ENCODE measurements at regions not wholly inside any gene's neighbourhood (a gene's known extent, or its start where the extent isn't known, plus 50 kb on each side); places are given as distances from the start of the nearest gene placed in this dataset.
"Not testable (repeated sequence)": the region's sequence is repeated elsewhere in the genome, so short reads cannot be mapped to it uniquely, and the experiment has no call there.

DNA sequence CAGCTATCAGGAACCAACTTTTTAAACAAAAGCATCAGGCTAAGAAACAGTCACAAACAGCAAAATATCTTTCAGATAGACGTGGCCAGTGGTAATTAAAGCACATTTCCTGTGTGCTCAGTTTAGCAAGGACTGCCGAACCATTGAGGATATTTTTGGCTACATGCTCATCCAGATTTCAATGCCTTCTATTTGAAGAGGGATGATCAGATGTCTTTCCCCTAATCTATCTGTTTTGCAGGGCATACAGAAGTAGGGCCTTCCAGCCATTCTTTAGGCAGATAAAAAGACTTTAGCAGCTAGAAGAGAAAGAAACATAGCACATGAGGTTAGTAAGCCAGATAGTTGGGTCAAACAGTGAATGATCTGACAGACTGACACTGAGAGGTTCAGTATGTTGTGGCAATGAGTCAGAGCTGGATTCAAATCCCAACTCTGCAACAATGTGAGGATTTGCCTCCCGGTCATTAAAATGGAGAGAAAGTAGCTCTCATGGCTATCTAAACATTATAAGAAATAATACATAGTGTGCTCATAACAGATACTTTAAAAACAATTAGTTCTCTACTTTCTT lies 100.0 kb upstream of the PRKG2 start:
- no peak for DNase-seq (ENCODE audit: low read depth)

GRCh38 chr4:81314196-81314896 lies 99.3 kb upstream of the PRKG2 start:
- peak; percentile 23 for DNase-seq (ENCODE audit: low read depth)

DNA sequence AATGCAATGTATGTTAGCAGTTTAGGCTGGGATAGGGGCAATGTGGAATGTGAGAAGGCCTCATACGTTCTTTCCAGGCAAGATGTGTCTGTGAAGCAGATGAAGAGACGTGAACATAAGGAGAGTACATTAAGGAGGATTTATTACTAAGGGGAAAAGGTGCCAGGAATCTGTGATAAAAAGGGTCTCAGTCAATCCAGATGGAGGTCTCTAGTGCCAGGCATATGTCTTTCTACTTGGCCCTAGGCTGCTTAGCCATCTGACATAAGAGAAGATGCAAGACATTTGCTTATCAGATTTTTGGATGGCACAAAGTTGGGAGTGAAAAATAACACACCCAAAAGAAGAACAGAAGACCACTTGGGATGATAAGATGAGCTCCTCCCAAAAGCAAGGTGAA lies 93.0 kb upstream of the PRKG2 start:
- no peak for DNase-seq (ENCODE audit: low read depth)

DNA sequence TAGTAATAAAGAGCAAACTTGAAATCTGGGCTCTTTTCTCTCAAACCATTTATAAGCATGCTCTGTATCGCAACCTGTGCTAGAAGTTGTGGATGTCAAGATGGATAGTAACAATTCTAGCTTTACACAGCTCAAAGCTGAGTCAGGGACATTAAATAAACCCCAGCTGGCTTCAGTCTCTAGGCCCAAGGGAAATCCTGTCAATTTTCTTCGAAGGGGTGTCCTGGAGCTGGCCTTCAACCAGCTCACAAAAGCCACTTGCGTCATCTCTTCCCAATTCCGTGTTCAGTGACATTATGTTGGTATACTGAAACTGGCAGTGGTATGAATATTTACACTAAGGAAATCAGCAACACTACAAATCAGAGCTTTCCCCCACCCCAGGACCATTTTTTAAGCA lies 89.8 kb upstream of the PRKG2 start:
- DNase-seq (ENCODE audit: low read depth) = no peak

DNA sequence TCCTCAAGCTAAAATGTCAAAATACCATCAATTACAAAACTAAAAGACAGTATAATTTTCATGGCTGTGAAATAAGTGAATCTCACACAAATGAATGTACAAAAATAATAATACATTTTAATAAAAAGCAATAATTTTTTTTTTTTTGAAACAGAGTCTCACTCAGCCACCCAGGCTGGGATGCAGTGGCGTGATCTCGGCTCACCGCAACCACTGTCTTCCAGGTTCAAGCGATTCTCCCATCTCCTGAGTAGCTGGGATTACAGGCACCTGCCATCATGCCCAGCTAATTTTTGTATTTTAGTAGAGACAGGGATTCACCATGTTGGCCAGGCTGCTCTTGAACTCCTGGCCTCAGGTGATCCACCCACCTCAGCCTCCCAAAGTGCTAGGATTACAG lies 85.3 kb upstream of the PRKG2 start:
- not testable (repeated sequence) for DNase-seq (ENCODE audit: low read depth)

DNA sequence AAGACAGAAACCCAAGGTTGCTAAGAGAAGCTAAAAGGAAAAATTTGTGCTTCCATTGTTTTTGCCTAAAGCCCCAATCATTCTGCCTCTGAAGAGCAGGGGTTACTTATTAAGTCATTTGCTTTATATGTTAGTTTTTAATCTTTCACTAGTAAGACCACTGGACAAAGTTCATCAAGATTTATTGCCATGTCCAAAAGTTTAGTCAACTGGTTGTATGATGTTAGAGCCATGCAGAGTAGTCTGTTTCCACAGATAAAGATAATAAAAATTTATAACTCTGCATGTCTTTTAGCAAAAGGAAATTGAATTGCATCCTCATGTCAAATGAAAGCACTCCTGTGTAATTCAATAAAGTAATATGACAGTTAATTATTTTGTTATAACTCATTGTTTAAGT lies 75.8 kb upstream of the PRKG2 start:
- no peak for DNase-seq (ENCODE audit: low read depth)

DNA sequence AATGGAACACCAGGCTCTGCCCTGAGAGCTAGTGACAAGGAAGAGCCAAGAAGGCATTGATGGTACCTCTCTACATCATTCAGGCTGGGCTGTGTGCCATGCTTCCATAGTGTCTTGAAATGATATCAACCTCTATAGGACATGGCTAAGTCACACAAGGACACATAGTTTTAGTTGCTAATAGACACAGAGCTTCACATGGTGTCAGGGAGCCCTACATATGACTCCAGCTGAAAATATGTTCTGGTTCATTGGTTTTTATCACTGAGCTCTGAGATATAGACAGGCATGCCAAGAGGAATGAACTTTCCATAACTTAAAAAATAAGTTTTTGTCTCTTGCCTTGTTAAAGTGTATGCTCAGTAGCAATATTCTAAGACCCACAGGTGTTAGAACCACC lies 72.1 kb upstream of the PRKG2 start:
- no peak for DNase-seq (ENCODE audit: low read depth)

DNA sequence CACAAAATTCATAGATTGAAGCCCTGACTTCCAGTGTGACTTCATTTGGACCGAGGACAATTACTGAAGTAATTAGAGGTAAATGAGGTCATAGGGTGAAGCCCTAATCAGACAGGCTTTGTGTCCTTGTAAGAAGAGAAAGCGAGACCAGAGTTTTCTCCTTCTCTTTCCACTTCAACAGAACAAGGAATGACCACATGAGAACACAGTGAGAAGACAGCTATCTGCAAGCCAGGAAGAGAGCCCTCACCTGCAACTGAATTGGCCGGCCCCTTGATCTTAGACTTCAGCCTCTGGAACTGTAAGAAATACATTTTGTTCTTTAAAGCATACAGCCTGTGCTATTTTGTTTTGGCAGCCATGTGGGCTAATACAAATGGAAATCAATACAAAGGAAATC lies 67.1 kb upstream of the PRKG2 start:
- no peak for DNase-seq (ENCODE audit: low read depth)

- DNase-seq (ENCODE audit: low read depth) = no peak
Observed at GRCh38 chr4:81274460-81274859, 59.4 kb upstream of the PRKG2 start.

GRCh38 chr4:81272671-81273070 lies 57.6 kb upstream of the PRKG2 start:
- no peak for DNase-seq (ENCODE audit: low read depth)

Small RNA genes lying in the stretch of these regions (small RNA-seq; reads per million reads assigned to genes)
- gene RNU5A-2P = 0.52 reads per million, percentile 56 among the genes with 10 or more reads in this experiment

All from HT1080 (cell line).